Endothelial cell of umbilical vein (primary cell): ENCODE measurements at regions not wholly inside any gene's neighbourhood (a gene's known extent, or its start where the extent isn't known, plus 50 kb on each side); places are given as distances from the start of the nearest gene placed in this dataset.

Experiments
- CTCF ChIP-seq, 2 donors: IDR thresholded peaks; 1 replicate in 1 of 2; 2 replicates in 1 of 2; pipeline ENCODE4 v1.5.1; 2011; ENCODE audit warnings: low read length in 2 of 2, mild to moderate bottlenecking in 2 of 2, moderate library complexity in 2 of 2, control low read depth in 1 of 2, inconsistent platforms in 1 of 2, low read depth in 1 of 2; ENCODE audit not compliant: insufficient read depth in 1 of 2; ENCODE audit errors: extremely low read depth in 1 of 2
- EZH2 ChIP-seq: IDR thresholded peaks from 2 replicates; pipeline ENCODE4 v1.6.1; 2012; ENCODE audit warnings: borderline replicate concordance, low read depth, mild to moderate bottlenecking, moderate library complexity, low read length, inconsistent platforms; ENCODE audit not compliant: severe bottlenecking

GRCh38 chr16:66054095-66054494 lies 312.4 kb upstream of the CDH5 start:
- TF ChIP-seq CTCF (IDR thresholded peaks at IDR 0.05; ENCODE audit: extremely low read depth in 1 of 2, insufficient read depth in 1 of 2, low read depth in 1 of 2, low read length in 2 of 2): no peak
- TF ChIP-seq EZH2: no peak
